ENCODE measurements at regions not wholly inside any gene's neighbourhood (a gene's known extent, or its start where the extent isn't known, plus 50 kb on each side); places are given as distances from the start of the nearest gene placed in this dataset.

GRCh38 chr4:105061731-105062130 is 84.9 kb upstream of the TET2 start:
- peak overlapping the region; percentile 94 for H3K27ac ChIP-seq (ENCODE audit: control insufficient read depth, insufficient read depth)
- ChIA-PET POLR2A (interaction anchor here (0.6 to 0.7 kb wide), 2 partner anchors 38 to 52 kb away, joined by 4 read pairs; no protein-coding TSS in a partner anchor), CTCF (interaction anchor here (0.9 to 1.3 kb wide), 3 partner anchors 15 to 412 kb away, joined by 3 to 5 read pairs (median 3); partner anchors contain the start of gene PPA2), RAD21 (ENCODE audit: unreplicated experiment) (interaction anchor here (1.0 to 2.0 kb wide), 5 partner anchors 83 to 412 kb away, joined by 3 to 8 read pairs (median 3); partner anchors contain the start of gene PPA2), SMC1A (ENCODE audit: uncharacterized antibody, unreplicated experiment) (interaction anchor here (1.0 to 1.6 kb wide), 4 partner anchors 79 to 243 kb away, joined by 3 to 4 read pairs (median 3); partner anchors contain the start of gene TET2)
- no peaks in the 10 kb centered on the region for H3K36me3 ChIP-seq (ENCODE audit: control insufficient read depth in 2 of 2, insufficient read depth in 2 of 2, low read length in 1 of 2)
- H3K9ac ChIP-seq (ENCODE audit: control insufficient read depth, insufficient read depth, low read length): peak overlapping the region; percentile 73
- no TSS peak for BruUV-seq (replicated peaks)
- peak overlapping the region; percentile 93 for H3K4me2 ChIP-seq (ENCODE audit: control insufficient read depth, insufficient read depth)
- H2AFZ ChIP-seq (ENCODE audit: control insufficient read depth, low read depth, low read length): peak overlapping the region; percentile 52
- no peak for DNase-seq (ENCODE audit: low read depth, low spot score)
- WGBS (ENCODE audit: insufficient coverage, insufficient replicate concordance, low lambda C conversion rate, missing lambda C conversion rate): 0% methylated on average over 1 of the region's 1 CpG
- no peak for FAIRE-seq
- intact Hi-C loops (cut with micrococcal nuclease; ENCODE audit: unreplicated experiment) (loop anchor here (2.0 to 5.0 kb wide), 4 partner anchors 66 to 411 kb away; partner anchors contain the start of gene TET2), in situ Hi-C loops (cut with MboI) (loop anchor here (5.0 kb wide), 1 partner anchor 411 kb away; the partner anchor contains the start of gene PPA2)
- TF ChIP-seq PAX5 (IDR thresholded peaks at IDR 0.05; ENCODE audit: borderline replicate concordance, low read depth, low read length): no peak
- TF ChIP-seq CUX1 (IDR thresholded peaks at IDR 0.05; ENCODE audit: insufficient replicate concordance, low read depth, low read length): peak; percentile 25
- peak; percentile 27; the same call in 1 of the 2 replicates for TF ChIP-seq RUNX3 (IDR thresholded peaks at IDR 0.05; ENCODE audit: low read length)
- peak; percentile 77 for TF ChIP-seq NFYB (IDR thresholded peaks at IDR 0.05; ENCODE audit: insufficient read depth, low read depth, low read length)
- peak; percentile 75; the same call in 1 of the 2 replicates for TF ChIP-seq SPI1 (IDR thresholded peaks at IDR 0.05; ENCODE audit: borderline replicate concordance, insufficient read depth, low read depth, low read length)
- TF ChIP-seq CEBPB (IDR thresholded peaks at IDR 0.05; ENCODE audit: borderline replicate concordance in 1 of 2, low read depth in 2 of 2, low read length in 2 of 2): 0 out of 4 replicates have a peak, but pooled peaks of 1 of the 2 experiments have one; percentile 53
- no peak for TF ChIP-seq HDGF (IDR thresholded peaks at IDR 0.05)
- TF ChIP-seq IRF3 (IDR thresholded peaks at IDR 0.05): no peak
- no peak for ATAC-seq
- H3K27me3 ChIP-seq (replicated peaks in 1 of 2; ENCODE audit: control insufficient read depth in 2 of 2, insufficient read depth in 2 of 2, low read length in 1 of 2): no peaks in the 10 kb centered on the region
- no peaks in the 10 kb centered on the region for H4K20me1 ChIP-seq (ENCODE audit: control insufficient read depth, insufficient read depth)
- no peaks in the 10 kb centered on the region for H3K79me2 ChIP-seq (ENCODE audit: control insufficient read depth, insufficient read depth, low read length)
- peaks cover 44% of the 10 kb centered on the region for H3K4me1 ChIP-seq (ENCODE audit: control insufficient read depth, insufficient read depth, low read length)
- H3K9me3 ChIP-seq (replicated peaks; ENCODE audit: control insufficient read depth, insufficient read depth, low read length): no peaks in the 10 kb centered on the region; the same call in 1 of the 3 replicates
- peak overlapping the region; percentile 45 for H3K4me3 ChIP-seq

Measured in GM12878 (cell line).